Fibroblast of gingiva (primary cell): ENCODE measurements at regions not wholly inside any gene's neighbourhood (a gene's known extent, or its start where the extent isn't known, plus 50 kb on each side); places are given as distances from the start of the nearest gene placed in this dataset.
"Not testable (repeated sequence)": the region's sequence is repeated elsewhere in the genome, so short reads cannot be mapped to it uniquely, and the experiment has no call there.

Source experiments
- DNase-seq: peaks from one replicate; pipeline ENCODE4 v3.0.0-alpha.2; 2011; ENCODE audit warnings: low read depth

DNA sequence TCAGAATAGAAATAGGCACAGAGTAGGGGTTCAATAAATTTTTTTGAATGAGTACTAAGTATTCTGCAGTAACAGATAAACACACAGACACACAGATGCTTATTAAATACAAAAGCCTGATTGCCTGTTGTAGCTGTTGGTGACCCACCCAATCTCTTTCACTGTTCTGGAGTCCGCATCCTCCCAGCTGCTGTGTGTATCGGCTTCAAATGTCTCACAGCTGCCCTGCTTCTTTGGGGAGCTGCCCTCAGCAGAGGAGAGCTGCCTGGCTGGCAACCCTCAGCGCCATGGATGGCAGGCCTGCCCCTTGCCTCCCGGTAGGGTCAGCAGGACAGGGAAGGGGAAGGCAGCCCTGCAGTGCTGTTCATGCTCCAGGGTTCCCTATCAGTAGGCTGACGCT, 50.5 kb upstream of the PRNP start:
- no peak for DNase-seq

- DNase-seq = no peak
These were observed 50.9 kb upstream of the PRNP start for GRCh38 chr20:4635342-4635741.

- DNase-seq = peak; percentile 72
These were observed 52.5 kb upstream of the PRNP start for GRCh38 chr20:4633780-4634179.

DNA sequence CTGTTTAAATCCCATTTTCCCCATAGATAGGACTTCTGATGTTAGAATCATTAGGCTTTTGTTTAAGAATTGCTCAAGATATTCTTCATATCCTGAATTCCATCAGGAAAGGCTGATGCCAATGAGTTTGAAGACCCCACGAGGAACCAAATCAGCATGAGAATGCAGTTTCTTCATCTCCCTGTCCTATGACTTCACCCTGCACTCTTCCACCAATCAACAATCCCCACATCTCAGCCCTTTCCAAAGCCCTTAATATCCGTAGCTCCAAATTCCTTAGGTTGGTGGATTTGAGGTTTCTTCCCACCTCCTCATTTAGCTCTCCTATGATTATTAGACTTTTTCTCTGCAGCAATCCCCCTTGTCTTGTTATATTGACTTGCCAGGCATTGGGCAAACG, 52.9 kb upstream of the PRNP start:
- DNase-seq = no peak

DNA sequence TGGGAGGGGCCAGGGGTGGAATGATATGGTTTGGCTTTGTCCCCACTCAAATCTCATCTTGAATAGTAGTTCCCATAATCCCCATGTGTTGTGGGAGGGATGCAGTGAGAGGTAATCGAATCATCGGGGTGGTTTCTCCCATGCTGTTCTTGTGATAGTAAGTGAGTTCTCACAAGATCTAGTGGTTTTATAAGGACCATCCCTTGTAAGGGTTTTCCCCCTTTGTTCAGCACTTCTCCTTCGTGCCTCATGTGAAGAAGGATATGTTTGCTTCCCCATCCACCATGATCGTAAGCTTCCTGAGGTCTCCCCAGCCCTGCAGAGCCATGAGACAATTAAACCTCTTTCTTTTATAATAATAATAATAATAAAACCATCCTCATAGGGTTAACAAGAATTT, 53.4 kb upstream of the PRNP start:
- no peak for DNase-seq

- DNase-seq = no peak
These were observed 60.0 kb upstream of the PRNP start for GRCh38 chr20:4626228-4626627.

DNA sequence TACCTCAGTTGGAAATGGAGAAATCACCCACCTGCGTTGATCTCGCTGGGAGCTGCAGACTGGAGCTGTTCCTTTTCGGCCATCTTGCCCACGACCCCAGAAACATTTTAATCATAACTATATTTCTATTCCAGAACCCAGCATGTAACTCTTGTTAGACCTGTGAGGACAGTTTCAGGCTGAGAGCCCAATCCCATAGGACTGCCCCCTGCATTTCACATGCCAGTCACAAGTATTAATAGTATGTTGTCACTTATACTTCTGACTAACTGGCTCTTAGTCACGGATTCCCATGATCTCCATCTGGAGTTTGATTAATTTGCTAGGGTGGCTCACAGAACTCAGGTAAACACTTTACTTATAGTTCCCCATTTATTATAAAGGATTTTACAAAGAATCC, 60.6 kb upstream of the PRNP start:
- DNase-seq = no peak

DNA sequence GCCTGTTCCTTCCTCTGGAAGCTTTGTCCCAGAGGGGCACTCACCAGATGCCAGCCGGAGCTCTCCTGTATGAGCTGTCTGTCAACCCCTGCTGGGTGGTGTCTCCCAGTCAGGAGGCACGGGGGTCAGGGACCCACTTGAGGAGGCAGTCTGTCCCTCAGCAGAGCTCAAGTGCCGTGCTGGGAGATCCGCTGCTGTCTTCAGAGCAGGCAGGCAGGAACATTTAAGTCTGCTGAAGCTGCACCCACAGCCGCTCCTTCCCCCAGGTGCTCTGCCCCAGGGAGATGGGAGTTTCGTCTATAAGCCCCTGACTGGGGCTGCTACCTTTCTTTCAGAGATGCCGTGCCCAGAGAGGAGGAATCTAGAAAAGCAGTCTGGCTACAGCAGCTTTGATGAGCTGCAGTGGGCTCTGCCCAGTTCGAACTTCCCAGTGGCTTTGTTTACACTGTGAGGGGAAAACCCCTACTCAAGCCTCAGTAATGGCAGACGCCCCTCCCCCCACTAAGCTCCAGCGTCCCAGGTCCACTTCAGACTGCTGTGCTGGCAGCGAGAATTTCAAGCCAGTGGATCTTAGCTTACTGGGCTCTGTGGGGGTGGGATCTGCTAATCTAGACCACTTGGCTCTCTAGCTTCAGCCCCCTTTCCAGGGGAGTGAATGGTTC, 61.5 kb upstream of the PRNP start:
- DNase-seq = not testable (repeated sequence)

GRCh38 chr20:4619144-4619543, 67.1 kb upstream of the PRNP start:
- DNase-seq = not testable (repeated sequence)

DNA sequence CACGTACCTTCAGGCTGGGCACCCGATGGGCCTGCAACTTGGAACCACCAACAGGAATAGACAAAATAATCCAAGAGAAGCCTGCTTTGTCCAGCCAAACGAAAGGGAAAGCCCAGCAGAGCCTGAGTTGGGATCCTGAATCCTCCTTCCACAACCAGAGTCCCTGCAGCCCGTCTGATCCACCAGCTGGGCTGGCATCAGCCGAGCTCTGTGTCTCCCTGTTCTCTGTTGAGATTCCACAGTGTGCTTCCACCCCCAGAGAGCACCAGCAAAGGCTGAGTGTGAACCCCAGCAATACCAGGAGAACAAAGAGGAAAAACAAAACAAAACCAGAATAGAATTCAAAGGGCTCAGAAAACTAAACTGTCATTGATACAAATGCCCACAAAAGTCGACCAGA, 68.8 kb upstream of the PRNP start:
- no peak for DNase-seq

- no peak for DNase-seq
These were observed 69.2 kb upstream of the PRNP start for GRCh38 chr20:4617019-4617418.

DNA sequence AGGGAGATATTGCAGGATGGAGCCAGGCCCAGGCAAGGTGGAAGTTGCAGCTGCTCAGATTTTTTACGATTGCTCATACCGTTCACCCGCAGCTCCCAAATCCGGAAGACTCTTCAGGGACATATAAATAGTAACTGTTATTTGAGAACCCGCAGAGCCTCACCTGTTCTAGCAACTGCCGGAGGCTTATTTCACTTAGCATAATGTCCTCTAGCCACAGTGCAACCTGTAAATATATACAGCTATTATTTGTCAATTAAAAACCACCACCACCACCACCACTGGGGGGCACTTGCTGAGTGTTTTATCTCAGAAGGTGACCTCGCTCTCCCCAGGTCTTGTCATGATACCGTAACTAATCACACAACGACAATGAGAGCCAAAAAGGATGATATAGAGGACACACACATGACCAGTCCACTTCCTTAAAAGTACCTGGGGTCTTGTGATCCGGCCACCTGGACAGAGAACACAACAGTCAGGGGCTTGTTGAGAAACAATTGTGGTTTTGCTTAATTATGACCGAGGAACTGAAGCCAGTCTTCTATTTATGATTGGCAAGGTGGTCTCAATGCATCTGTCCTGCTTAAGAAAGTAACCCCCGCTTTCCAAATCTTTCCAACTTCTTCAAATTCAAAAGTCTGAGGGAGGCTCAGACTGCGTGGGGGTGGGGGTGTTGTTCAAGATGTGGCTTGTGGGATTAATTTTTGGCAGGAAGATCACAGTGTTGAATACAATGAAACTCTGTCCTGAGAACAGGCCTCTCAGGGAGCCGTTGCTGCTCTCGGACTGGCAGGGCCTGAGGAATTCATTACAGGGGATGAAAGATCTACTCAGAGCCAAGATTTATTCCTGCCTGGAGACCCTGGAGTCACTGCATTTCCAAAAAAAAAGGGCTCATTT, 72.3 kb upstream of the PRNP start:
- peak; percentile 20 for DNase-seq

GRCh38 chr20:4613184-4613583, 73.1 kb upstream of the PRNP start:
- DNase-seq = no peak

GRCh38 chr20:4610871-4611270, 75.4 kb upstream of the PRNP start:
- DNase-seq = no peak

GRCh38 chr20:4609511-4609910, 76.7 kb upstream of the PRNP start:
- no peak for DNase-seq

DNA sequence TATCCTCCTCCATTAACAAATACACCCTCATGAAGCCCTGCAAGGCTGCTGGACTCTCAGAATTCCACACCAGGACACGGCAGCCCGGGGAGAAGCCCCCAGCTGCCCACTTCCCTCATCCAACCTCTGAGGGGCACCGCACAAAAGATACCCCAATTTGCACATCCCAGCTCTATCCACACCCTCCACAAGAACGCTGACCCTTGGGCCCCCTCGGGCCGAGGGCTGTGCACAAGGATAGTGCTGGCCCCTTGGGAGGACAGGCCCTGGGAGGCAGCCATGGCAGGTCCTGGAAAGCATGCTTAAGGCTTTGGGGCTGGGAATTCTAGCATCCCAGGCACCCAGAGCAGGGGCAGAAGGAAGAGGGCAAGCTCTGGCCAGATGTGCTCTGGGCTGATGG, 77.4 kb upstream of the PRNP start:
- no peak for DNase-seq

DNA sequence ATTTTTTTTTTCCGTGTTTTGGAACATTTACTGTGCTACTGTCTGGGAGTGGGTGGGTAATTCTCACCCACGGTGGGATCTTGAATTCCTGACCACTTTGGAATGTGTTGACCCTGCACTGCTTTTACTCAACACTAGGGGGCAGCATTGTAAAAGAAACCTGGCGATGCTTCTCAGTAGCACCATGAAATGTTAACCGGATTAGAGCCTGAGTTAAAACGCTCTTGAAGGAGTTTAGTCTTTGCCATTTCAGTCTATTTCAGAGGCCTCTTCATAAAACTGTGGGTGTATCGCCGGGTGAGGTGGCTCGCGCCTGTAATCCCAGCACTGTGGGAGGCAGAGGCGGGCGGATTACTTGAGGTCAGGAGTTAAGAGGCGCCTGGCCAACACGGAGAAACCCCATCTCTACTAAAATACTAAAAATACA, 79.0 kb upstream of the PRNP start:
- peak; percentile 54 for DNase-seq

DNA sequence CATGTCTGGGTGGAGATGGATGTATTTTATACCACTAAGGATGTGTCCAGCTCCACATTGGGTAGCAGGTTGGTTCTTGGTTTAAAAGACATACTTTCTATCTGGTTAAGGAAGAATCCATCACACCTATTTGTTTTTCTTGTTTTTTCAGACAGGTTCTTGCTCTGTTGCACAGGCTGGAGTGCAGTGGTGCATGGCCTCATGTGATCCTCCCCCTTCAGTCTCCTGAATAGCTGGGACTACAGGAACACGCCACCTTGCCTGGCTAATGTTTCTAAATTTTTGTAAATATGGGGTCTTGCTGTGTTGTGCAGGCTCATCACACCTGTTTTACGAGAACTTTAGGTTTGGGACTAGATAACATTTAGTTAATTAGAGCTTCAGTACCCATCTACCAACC, 80.2 kb upstream of the PRNP start:
- DNase-seq = no peak

GRCh38 chr20:4605166-4605565, 81.1 kb upstream of the PRNP start:
- DNase-seq = no peak

- no peak for DNase-seq
These were observed 81.7 kb upstream of the PRNP start for GRCh38 chr20:4604580-4604979.

- DNase-seq = no peak
These were observed 82.5 kb upstream of the PRNP start for GRCh38 chr20:4603724-4604123.

DNA sequence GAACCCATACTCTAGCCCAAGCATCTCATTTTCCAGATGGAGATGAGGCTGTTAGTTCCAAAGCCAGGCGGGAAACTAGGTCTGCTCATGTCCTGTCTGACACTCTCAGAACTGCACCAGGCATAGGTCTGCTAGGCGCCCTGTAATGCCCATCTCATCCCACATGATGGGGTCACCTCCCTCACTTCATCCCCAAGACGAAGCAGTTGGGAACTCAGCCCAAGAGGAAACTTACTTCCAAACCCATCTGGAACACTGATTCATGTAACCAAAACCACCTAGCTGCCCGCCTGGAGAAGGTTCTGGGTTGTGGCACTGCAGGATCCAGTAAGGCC, 84.0 kb upstream of the PRNP start:
- no peak for DNase-seq

GRCh38 chr20:4601630-4602296, 84.5 kb upstream of the PRNP start:
- no peak for DNase-seq
